ENCODE measurements at regions not wholly inside any gene's neighbourhood (a gene's known extent, or its start where the extent isn't known, plus 50 kb on each side); places are given as distances from the start of the nearest gene placed in this dataset.

DNA sequence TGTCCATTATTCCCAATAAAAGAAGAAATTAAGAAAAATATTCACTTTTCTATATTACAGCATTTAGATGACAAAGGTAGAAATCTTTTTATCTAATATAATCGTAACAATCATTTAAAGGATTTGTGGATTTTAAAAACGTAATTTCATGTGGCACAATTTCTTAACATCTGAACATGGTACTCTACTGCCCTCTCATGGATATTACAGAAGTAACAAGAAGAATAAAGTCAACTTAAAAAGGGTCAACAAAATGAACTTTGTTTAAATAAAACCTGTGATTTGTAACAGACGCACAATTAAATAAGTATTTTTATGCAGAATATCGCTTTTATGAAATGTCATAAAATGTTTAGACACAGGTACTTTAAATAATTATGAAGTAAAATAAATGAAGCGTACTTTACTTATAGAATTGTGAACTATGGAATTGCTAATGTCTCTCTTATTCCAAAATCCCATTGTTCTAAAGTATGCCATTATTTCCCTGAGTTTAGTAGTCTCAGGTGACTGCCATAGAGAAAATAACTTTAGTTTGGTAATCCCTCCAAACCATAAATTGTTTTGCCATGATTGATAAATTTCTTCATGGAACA lies 366.8 kb upstream of the ZNF385D start:
- no peak for DNase-seq

DNA sequence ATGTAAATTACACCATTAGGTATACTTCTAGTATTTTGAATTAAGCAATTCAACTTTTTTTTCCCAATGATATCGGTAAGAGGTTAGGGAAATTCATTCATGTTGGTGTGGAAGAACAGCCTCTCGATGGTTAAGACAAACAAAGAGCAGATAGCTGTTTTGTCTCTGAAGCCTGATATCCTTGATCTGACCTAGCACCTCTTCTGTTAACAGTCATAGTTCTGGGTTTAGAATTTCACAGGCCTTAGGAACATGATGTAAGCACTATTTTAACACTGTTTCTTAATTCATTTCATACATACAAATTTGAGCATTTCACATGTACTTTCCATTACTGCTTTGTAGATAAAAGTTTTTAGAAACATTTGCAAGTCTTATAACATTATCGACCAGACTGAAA lies 367.5 kb upstream of the ZNF385D start:
- no peak for DNase-seq

- DNase-seq = no peak
Measured at GRCh38 chr3:22121068-22121701, 370.2 kb upstream of the ZNF385D start.

DNA sequence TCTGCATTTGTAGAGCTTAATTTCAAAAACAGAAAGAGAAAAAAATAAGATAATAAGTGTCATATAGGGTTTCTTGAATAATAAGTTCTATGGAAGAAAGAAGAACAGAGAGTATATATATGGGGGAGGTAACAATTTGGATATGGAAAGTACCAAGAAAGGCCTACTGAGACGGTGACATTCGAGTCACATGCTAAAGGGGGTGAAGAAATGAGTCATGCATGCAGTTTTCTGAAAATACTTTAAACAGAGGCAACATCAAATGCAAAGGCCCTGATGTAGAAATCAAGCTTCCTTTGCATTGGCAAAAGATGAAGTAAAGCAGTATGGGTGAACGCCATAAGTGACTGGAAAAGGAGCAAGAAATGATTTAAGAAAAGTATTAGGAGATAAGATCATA lies 371.6 kb upstream of the ZNF385D start:
- no peak for DNase-seq

DNA sequence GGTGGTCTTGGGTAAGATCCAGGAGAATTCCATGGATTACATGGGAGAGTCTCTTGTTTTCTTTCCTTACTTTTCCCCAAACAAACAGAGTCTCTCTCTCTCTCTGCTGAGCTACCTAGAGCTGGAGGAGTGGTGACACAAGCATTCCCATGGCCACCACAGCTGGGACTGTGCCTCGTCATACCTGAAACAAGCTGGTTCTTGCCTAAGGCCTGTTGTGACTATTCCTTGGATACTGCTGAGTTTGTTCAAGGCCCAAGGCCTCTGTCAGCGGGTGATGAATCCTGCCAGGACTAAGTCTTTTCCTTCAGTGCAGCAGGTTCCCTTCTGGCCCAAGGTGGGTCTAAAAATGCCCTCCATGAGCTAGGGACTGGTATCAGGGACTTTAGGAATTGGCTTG lies 378.1 kb upstream of the ZNF385D start:
- no peak for DNase-seq

- no peak for DNase-seq
Measured at GRCh38 chr3:22141769-22142168, 390.8 kb upstream of the ZNF385D start.

DNA sequence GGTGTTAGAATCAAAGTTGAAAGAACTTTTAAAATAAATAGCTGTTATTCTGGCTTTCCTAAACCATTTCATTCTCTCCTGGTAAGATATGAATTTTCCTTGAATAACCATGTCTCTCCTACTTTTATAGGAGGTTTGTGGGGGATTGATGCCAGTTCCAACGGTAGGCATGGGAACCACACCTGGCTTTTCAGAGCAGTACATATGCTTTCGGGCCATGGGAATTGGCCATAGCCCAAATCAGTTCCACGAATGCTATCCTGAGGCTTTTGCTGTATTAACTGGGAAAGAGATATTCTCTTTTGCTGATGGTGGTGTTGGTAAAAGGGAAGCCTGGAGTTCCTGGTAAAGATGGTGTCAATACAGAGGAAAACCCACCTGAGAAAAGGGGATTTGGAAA lies 396.2 kb upstream of the ZNF385D start:
- DNase-seq = no peak

DNA sequence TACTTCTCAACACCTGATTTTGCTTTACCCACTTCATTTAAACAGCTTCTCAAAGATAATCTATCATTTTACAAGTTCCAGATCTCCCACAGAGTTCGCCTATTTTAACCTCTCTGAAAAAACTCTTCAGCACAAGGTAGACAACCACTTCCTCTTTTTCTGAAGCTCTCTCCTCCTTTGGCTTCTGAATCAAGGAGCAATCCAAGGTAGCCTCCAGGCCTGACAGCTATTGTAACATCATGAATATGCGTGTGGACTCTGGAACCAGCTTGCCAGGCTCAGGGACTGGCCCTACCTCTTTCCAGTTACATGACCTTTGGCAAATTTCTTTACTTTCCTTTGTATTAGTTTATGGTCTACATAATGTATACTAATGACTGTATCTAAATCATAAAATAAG lies 405.9 kb upstream of the ZNF385D start:
- no peak for DNase-seq

DNA sequence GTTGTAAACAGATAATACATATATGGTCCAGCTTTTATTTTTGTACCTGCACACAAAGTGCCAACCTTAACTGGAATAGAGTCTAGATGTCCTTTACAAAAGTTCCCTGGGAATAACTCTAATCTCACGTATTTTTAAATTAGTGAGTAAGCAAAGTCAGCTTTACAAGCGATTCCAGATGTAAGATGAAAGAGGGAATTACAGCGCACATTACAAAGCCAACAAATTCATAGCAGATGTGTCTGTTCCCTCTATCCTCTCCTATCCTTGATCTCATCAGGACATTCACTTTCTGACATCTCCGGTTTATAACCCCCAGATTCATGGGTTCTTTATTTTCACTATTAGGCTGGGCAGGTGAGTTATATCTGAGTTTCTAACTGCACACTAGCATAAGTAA lies 406.8 kb upstream of the ZNF385D start:
- DNase-seq = no peak

- DNase-seq = no peak
Measured at GRCh38 chr3:22159004-22159695, 408.1 kb upstream of the ZNF385D start.

GRCh38 chr3:22161315-22161714 lies 410.3 kb upstream of the ZNF385D start:
- no peak for DNase-seq

GRCh38 chr3:22170370-22170769 lies 419.4 kb upstream of the ZNF385D start:
- DNase-seq = no peak

- DNase-seq = no peak
Measured at GRCh38 chr3:22172964-22173363, 422.0 kb upstream of the ZNF385D start.

DNA sequence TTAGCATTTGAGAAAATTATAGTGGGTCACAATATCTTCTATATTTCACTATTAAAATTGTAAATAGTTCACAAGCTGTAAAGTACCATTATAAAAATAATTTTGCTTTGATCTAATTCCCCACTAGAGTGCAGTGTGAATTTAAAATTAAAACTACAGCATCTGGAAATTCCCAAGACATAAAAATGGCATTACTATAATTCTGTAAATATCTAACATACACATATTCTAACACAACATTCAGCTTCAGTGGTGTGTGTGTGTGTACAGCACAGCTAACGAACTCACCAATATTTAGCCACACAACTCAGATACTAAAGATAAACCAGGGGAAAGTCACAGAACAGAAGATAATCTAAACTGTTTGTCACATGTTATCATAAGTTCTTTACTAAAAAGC lies 424.9 kb upstream of the ZNF385D start:
- no peak for DNase-seq

DNA sequence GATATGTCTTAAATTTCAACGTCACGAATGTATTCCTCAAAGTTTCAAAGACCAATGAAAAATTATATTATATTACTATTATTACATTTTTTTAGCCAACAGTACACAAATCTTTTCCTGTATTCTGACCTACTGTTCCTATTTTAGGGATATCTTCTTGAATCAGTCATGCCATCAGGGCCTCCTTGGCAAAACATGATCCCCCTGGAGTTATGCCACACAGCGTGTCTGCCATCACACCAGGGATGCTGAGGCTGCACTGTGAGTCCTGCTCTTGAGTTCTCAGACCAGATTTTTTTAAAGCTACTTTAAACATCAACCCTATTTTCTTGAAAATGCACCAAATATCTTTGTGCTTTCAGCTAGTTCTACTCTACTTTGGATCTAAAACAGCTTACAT lies 425.9 kb upstream of the ZNF385D start:
- DNase-seq = no peak

DNA sequence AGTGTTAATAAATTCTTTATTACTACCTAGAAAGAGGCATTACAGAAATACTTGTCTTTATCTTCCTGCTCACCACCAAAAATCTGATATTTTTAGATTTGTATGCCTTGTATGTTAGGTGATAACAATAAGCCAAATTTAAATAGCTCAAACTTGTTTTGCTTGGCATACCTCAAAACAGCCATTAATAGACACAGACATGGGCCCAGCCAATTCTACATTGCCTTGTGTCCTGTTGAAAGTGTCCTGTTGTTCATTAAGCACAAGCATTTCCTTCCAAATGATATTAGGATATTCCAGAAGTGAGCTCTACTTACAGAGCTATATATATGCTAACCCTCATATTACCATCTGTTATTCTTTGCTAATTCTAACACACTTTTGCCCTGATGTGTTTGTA lies 438.6 kb upstream of the ZNF385D start:
- DNase-seq = no peak

DNA sequence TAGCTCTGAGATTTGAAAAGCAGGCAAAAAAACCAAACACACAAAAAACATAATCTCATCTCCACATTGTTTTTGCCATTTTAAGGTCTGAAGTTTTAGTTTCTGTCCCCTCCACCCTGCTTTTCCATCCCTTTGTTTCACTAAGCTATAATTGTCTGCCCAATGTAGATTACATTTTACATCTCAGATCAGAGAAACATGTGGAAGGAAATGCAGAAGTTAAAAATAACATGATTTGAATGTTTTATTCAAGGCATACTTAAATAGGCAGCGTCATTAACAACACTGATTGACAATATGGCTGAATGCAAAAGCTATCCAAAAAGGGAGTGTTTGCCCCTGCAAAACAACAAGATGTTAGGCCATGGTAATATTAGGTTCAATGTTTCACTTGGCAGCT lies 448.1 kb upstream of the ZNF385D start:
- no peak for DNase-seq

DNA sequence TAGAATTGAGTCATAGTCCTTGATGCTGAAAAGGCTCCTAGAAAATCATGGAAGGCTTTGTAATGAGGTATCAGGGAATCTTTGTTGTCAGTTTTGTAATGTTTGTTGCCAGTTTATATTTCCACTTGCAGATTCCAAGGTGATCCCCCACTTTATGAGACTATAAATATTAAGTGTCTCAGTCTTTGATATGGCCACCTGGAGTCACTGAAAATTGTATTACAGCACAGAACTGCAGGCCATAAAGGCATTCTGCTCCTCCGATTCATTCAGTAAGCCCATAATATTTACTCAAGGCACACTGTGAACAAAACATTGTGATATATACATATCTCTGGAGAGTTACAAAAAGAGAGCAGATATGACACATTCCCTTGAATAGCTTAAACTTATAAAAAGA lies 457.8 kb upstream of the ZNF385D start:
- no peak for DNase-seq

- no peak for DNase-seq
Measured at GRCh38 chr3:22209578-22209977, 458.6 kb upstream of the ZNF385D start.

DNA sequence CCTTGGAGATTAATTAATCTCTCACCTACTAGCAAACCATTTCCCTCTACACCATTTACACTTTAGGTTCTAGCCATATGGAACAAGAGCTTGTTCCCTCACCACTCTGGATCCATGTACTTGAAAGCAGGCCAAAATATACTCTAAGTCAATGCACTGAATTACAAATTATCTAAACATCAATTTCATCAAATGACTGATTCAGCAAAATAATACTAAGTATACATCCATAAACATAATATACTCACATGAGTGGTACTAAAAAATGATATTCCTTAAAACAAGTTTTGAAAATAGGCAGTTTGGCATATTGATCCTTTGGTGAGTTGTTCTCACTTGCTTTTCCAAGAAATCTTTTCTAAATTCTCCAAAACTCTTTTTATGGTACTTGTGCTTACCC lies 459.7 kb upstream of the ZNF385D start:
- no peak for DNase-seq

DNA sequence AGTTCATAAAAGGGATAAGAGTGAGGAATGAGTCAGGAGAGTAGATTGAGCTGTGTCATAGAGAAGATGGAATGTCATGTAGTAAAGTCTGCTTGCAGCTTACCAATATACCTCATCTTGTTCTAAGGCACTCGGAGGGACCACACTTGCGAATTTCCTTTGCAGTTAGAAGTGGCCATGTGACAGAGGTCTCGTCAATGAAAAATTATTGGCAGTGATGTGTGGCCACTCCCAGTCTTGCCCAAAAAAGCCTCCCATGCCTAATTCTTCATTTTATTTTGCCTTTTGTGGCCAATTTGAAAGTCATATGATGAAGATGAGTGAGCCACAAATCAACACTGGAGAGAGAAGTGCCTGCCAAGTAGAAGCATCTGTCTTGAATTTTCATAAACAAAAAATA lies 465.6 kb upstream of the ZNF385D start:
- no peak for DNase-seq

DNA sequence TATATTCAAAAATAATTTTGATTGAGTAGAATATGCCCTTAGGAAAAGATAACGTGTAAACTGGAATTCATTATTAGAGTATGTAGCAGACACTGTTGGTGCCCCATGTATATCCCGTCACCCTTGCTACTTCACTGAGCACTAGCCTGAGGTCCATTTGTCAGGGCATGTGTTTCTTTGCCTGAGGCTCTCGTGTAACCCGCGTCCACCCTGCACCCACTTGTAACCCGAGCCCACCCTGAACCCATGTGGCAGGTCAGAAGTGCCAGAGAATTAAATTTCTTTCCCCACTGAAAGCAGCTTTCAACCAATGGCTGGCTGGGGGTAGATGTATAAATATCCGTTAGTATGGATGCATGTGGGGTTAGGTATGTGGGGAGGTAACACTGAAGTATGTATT lies 474.2 kb upstream of the ZNF385D start:
- no peak for DNase-seq

DNA sequence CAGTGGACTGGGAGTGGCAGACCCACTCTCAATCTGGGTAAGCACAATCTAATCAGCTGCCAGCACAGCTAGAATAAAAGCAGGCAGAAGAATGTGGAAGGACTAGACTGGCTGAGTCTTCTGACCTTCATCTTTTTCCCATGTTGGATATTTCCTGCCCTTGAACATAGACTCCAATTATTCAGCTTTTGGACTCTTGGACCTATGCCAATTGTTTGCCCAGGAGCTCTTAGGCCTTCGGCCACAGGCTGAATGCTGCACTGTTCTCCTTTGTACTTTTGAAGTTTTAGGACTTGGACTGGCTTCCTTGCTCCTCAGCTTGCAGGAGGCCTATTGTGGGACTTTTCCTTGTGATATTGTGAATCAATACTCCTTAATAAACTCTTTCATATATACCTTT lies 477.7 kb upstream of the ZNF385D start:
- DNase-seq = no peak

- DNase-seq = no peak
Measured at GRCh38 chr3:22231061-22231460, 480.1 kb upstream of the ZNF385D start.
